NCI-H2081 (cell line): ENCODE measurements at regions not wholly inside any gene's neighbourhood (a gene's known extent, or its start where the extent isn't known, plus 50 kb on each side); places are given as distances from the start of the nearest gene placed in this dataset.
A peak's percentile ranks its signal among the peaks of the same experiment; 100 is the strongest.

Experiments
- DNase-seq, 2 experiments: peaks; one replicate each; lab custom pipeline; 2025; lab: John Stamatoyannopoulos, UW

GRCh38 chr4:63632858-63633257 is 776.4 kb downstream of the TECRL start:
- DNase-seq = no peak

- DNase-seq = peak; percentile 19 to 77
Observed at GRCh38 chr4:63620271-63620670, 789.0 kb downstream of the TECRL start.

GRCh38 chr4:63619771-63620170 is 789.5 kb downstream of the TECRL start:
- no peak for DNase-seq

GRCh38 chr4:63618883-63619718 is 790.1 kb downstream of the TECRL start:
- no peak for DNase-seq

GRCh38 chr4:63607169-63607872 is 801.9 kb downstream of the TECRL start:
- DNase-seq = peak in 1 of 2 experiments; percentile 33

GRCh38 chr4:63589796-63590195 is 819.5 kb downstream of the TECRL start:
- no peak for DNase-seq

- no peak for DNase-seq
Observed at GRCh38 chr4:63583561-63583960, 825.7 kb downstream of the TECRL start.

GRCh38 chr4:63583007-63583406 is 826.2 kb downstream of the TECRL start:
- no peak for DNase-seq

GRCh38 chr4:63580796-63581475 is 828.3 kb downstream of the TECRL start:
- DNase-seq = no peak

GRCh38 chr4:63578383-63578782 is 830.9 kb downstream of the TECRL start:
- peak in 1 of 2 experiments; percentile 0 for DNase-seq

- no peak for DNase-seq
Observed at GRCh38 chr4:63566658-63567057, 842.6 kb downstream of the TECRL start.

- DNase-seq = peak in 1 of 2 experiments; percentile 4
Observed at GRCh38 chr4:63563288-63564014, 845.8 kb downstream of the TECRL start.

- no peak for DNase-seq
Observed at GRCh38 chr4:63558709-63559108, 850.5 kb downstream of the TECRL start.

GRCh38 chr4:63556332-63556731 is 852.9 kb downstream of the TECRL start:
- DNase-seq = no peak

- no peak for DNase-seq
Observed at GRCh38 chr4:63553123-63553522, 856.1 kb downstream of the TECRL start.

GRCh38 chr4:63541828-63542227 is 867.4 kb downstream of the TECRL start:
- DNase-seq = no peak

GRCh38 chr4:63529581-63530337 is 879.5 kb downstream of the TECRL start:
- DNase-seq = no peak

- DNase-seq = peak in 1 of 2 experiments; percentile 1
Observed at GRCh38 chr4:63528256-63528991, 880.8 kb downstream of the TECRL start.

- DNase-seq = no peak
Observed at GRCh38 chr4:63526251-63526650, 883.0 kb downstream of the TECRL start.

GRCh38 chr4:63524764-63525163 is 884.5 kb downstream of the TECRL start:
- DNase-seq = no peak
